ENCODE measurements at regions not wholly inside any gene's neighbourhood (a gene's known extent, or its start where the extent isn't known, plus 50 kb on each side); places are given as distances from the start of the nearest gene placed in this dataset.
"Not testable (repeated sequence)": the region's sequence is repeated elsewhere in the genome, so short reads cannot be mapped to it uniquely, and the experiment has no call there.

DNA sequence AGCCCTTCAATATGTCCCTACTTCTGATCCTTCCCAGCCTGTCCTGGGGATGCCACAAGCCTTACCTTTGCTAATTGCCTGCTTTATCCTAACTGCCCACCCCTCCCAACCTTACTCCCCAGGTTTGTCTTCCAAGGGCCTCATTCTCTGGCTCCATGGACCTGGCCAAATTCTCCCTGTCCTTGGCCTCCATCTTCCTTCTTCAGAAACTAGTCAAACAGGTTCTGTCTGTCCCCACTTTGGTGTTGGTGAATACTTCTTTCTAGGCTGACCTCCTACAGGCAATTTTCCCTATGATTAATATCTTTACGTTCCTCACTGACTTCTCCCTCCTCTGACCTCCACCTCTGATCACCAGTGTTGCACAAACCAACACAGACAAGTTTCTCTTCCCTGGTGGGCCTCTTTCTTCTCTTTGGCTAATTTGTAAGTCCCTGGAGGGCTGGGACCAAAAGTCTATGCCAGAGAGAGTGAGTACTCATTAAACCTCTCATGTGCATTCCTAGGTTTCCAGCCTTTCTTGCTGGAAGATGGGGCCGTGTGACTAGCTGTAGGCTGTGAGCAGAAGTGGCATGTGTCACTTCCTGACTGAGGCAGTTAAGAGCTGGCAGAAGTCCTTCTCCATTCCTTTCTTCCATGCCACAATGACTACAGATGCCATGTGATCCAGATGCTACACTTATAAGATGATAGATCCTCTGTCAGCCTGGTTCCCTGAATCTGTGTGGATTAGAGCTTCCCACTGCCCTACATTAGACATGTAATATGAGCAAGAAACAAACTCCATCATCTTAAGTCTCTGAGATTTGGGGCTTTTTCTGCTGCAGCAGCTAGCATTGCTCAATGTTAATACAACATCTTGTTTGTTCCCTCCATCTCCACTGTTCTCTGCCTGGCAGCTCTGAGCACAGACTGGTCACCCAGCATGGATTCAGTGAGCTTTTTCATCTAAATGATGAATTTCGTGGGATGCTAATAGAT is 382.7 kb downstream of the RPS24 start:
- FAIRE-seq = no peak
- DNase-seq (ENCODE audit: insufficient read length, low spot score) = no peak
- TF ChIP-seq, protein P1, sequence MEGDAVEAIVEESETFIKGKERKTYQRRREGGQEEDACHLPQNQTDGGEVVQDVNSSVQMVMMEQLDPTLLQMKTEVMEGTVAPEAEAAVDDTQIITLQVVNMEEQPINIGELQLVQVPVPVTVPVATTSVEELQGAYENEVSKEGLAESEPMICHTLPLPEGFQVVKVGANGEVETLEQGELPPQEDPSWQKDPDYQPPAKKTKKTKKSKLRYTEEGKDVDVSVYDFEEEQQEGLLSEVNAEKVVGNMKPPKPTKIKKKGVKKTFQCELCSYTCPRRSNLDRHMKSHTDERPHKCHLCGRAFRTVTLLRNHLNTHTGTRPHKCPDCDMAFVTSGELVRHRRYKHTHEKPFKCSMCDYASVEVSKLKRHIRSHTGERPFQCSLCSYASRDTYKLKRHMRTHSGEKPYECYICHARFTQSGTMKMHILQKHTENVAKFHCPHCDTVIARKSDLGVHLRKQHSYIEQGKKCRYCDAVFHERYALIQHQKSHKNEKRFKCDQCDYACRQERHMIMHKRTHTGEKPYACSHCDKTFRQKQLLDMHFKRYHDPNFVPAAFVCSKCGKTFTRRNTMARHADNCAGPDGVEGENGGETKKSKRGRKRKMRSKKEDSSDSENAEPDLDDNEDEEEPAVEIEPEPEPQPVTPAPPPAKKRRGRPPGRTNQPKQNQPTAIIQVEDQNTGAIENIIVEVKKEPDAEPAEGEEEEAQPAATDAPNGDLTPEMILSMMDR (IDR thresholded peaks at IDR 0.05; ENCODE audit: insufficient read depth, missing control alignments) = no peak

- TF ChIP-seq, protein P1 (IDR thresholded peaks at IDR 0.05; ENCODE audit: insufficient read depth, missing control alignments) = no peak
- DNase-seq (ENCODE audit: insufficient read length, low spot score) (no peak), FAIRE-seq (no peak)
Observed at GRCh38 chr10:78417425-78418370, 384.0 kb downstream of the RPS24 start.

DNA sequence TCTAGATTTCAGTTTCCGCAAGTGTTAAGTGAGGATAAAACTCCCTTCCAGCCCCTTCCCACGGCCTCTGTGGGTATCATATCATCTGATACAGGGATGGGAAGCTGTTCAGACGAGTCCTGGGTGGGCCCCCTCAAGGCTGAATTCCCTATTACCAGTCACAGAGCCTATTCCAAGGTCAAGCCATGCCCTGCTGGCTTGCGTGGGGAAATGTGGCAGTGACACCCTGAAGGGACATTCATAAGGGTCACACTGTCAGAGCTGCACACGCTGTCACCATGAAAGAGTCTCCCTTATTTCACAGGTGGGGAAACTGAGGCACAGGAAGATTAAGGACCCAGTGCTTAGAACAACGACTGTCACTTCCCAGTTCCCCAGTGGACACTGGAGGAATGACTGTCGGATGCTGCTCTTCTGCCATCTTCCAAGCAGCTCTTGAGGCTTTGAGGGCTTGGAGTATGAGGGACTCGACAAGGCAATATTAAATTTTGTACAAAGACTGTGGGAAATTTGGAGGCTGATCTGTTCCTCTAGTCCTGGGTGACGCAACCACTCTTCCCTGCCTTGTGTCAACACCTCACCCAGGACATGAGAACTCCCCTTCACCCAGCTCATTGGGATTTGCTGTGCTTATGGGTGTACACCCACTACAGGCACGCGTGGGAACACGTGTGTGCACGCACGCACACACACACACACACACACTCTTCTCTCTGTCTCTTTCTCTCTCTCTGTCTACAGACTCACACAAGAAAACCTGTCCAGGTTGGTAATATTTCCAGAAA is 386.0 kb downstream of the RPS24 start:
- no peak for FAIRE-seq
- no peak for DNase-seq (ENCODE audit: insufficient read length, low spot score)
- TF ChIP-seq, protein P1 (IDR thresholded peaks at IDR 0.05; ENCODE audit: insufficient read depth, missing control alignments) = no peak

- FAIRE-seq (no peak), DNase-seq (ENCODE audit: insufficient read length, low spot score) (no peak)
- TF ChIP-seq, protein P1 (IDR thresholded peaks at IDR 0.05; ENCODE audit: insufficient read depth, missing control alignments) = no peak
Observed at GRCh38 chr10:78420946-78421735, 387.5 kb downstream of the RPS24 start.

DNA sequence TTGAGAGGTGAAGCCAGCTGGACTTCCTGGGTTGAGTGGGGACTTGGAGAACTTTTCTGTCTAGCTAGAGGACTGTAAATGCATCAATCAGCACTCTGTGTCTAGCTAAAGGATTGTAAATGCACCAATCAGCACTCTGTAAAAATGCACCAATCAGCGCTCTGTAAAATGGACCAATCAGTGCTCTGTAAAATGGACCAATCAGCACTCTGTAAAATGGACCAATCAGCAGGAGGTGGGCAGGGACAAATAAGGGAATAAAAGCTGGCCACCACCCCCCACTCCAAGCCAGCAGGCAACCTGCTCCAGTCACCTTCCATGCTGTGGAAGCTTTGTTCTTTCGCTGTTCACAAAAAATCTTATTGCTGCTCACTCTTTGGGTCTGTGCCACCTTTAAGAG is 390.4 kb downstream of the RPS24 start:
- FAIRE-seq; DNase-seq (ENCODE audit: insufficient read length, low spot score): not testable (repeated sequence)

DNA sequence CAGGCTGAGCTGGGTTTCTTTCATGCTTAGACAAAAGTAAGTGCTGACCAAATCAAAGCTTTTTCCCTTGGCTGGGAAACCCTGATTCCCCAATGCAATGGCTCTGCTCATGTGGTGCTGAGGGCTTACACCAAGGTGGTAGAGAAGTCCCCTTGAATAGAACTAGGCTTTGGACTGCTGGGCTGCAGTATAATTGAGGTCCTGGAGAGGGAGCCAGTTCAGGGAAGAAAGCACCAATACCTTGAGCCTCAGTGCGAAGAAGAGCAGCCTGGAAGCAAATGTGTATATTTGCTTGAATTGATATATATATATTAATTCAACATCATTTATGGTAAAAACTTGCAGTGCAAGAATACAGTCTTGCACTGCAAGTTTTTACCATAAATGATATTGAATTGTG is 391.1 kb downstream of the RPS24 start:
- TF ChIP-seq, protein P1 (IDR thresholded peaks at IDR 0.05; ENCODE audit: insufficient read depth, missing control alignments) = peak; percentile 6
- DNase-seq (ENCODE audit: insufficient read length, low spot score) = no peak
- FAIRE-seq = no peak

Data from D721Med (cell line).